IMR-90 (cell line): ENCODE measurements at regions not wholly inside any gene's neighbourhood (a gene's known extent, or its start where the extent isn't known, plus 50 kb on each side); places are given as distances from the start of the nearest gene placed in this dataset.

ENCODE experiments used
- ATAC-seq: fragments of 200-7000 bp; cut with Tn5 transposase; 2 replicates; pipeline ENCODE4 v1.9.1; 2020; ENCODE audit warnings: low read depth, mild to moderate bottlenecking, moderate library complexity
- BruUV-seq: library from RNA; stranded (reverse); fragments of 400-500 nt; replicated peaks from 2 replicates; lab custom pipeline; 2021; lab: Mats Ljungman, UMichigan
- CTCF ChIA-PET: fragments of 300-600 bp; formaldehyde crosslinking; extraction: SDS; loops from one replicate; lab custom pipeline; 2021; ENCODE audit warnings: antibody characterized with exemption; lab: Yijun Ruan, JAX
- POLR2A ChIA-PET: fragments of 300-600 bp; sonication (Branson Sonifier 250); formaldehyde crosslinking; loops from one replicate; lab custom pipeline; 2022; ENCODE audit warnings: antibody characterized with exemption; ENCODE audit not compliant: unreplicated experiment; lab: Charles Lee
- DNase-seq: peaks from one replicate; pipeline ENCODE4 v3.0.0; 2013
- H2AFZ ChIP-seq: replicated peaks from 2 replicates; pipeline ENCODE3; 2013; ENCODE audit warnings: low read length, mild to moderate bottlenecking; ENCODE audit not compliant: poor library complexity
- H2AK5ac ChIP-seq: 2 replicates; pipeline ENCODE4 v1.6.1; 2013; ENCODE audit warnings: low read depth, low read length, inconsistent platforms
- H2AK9ac ChIP-seq: replicated peaks from 2 replicates; pipeline ENCODE3; 2013; ENCODE audit warnings: mild to moderate bottlenecking, low read depth, low read length, moderate library complexity; ENCODE audit not compliant: poor library complexity
- H2BK120ac ChIP-seq: 2 replicates; pipeline ENCODE4 v1.6.1; 2013; ENCODE audit warnings: low read depth, low read length, inconsistent platforms
- H2BK15ac ChIP-seq: 3 replicates; pipeline ENCODE4 v1.6.1; 2013; ENCODE audit warnings: low read depth, low read length, inconsistent platforms
- H2BK20ac ChIP-seq: 2 replicates; pipeline ENCODE4 v1.6.1; 2013; ENCODE audit warnings: low read depth, mild to moderate bottlenecking, inconsistent platforms, low read length, moderate library complexity
- H2BK5ac ChIP-seq: 2 replicates; pipeline ENCODE4 v1.6.1; 2013; ENCODE audit warnings: mild to moderate bottlenecking, low read depth, low read length, inconsistent platforms; ENCODE audit not compliant: poor library complexity, severe bottlenecking
- H3K14ac ChIP-seq: replicated peaks from 2 replicates; pipeline ENCODE4 v1.6.1; 2013; ENCODE audit warnings: low read depth, low read length, inconsistent platforms
- H3K18ac ChIP-seq: 2 replicates; pipeline ENCODE4 v1.6.1; 2013; ENCODE audit warnings: low read depth, low read length, control low read depth
- H3K23ac ChIP-seq: 2 replicates; pipeline ENCODE4 v1.6.1; 2013; ENCODE audit warnings: low read depth, low read length, inconsistent platforms
- H3K27ac ChIP-seq: 2 replicates; pipeline ENCODE4 v1.5.1; 2013; ENCODE audit warnings: mild to moderate bottlenecking, control low read depth, low read length; ENCODE audit not compliant: insufficient read depth
- H3K27me3 ChIP-seq: 2 replicates; pipeline ENCODE4 v1.6.1; 2013; ENCODE audit warnings: low read length; ENCODE audit not compliant: control insufficient read depth, insufficient read depth
- H3K36me3 ChIP-seq: 2 replicates; pipeline ENCODE4 v1.6.1; 2013; ENCODE audit warnings: low read length, mixed read lengths; ENCODE audit not compliant: control insufficient read depth, insufficient read depth
- H3K4ac ChIP-seq: 2 replicates; pipeline ENCODE4 v1.6.1; 2013; ENCODE audit warnings: low read depth, low read length, inconsistent platforms
- H3K4me1 ChIP-seq: 2 replicates; pipeline ENCODE4 v1.6.1; 2013; ENCODE audit warnings: low read length, mixed read lengths; ENCODE audit not compliant: control insufficient read depth, insufficient read depth
- H3K4me2 ChIP-seq: 2 replicates; pipeline ENCODE4 v1.6.1; 2013; ENCODE audit warnings: low read depth, mild to moderate bottlenecking, control low read depth, low read length, moderate library complexity
- H3K4me3 ChIP-seq: 2 replicates; pipeline ENCODE4 v1.5.1; 2013; ENCODE audit warnings: low read depth, mild to moderate bottlenecking, control low read depth, low read length, moderate library complexity; ENCODE audit not compliant: insufficient read depth
- H3K56ac ChIP-seq: 2 replicates; pipeline ENCODE4 v1.6.1; 2013; ENCODE audit warnings: low read length, inconsistent platforms; ENCODE audit not compliant: insufficient read depth; ENCODE audit errors: extremely low read depth
- H3K79me1 ChIP-seq, 2 experiments: 2 replicates each; pipeline ENCODE4 v1.6.1; 2013; ENCODE audit warnings: low read length in 2 of 2, inconsistent platforms in 1 of 2, low read depth in 1 of 2
- H3K9ac ChIP-seq: 2 replicates; pipeline ENCODE4 v1.6.1; 2013; ENCODE audit warnings: low read depth, low read length, control low read depth
- H3K9me1 ChIP-seq: 2 replicates; pipeline ENCODE4 v1.6.1; 2013; ENCODE audit warnings: low read length, inconsistent platforms; ENCODE audit not compliant: insufficient read depth
- H3K9me3 ChIP-seq: 2 replicates; pipeline ENCODE4 v1.6.1; 2013; ENCODE audit warnings: low read length; ENCODE audit not compliant: control insufficient read depth, insufficient read depth
- H4K20me1 ChIP-seq: 2 replicates; pipeline ENCODE4 v1.6.1; 2013; ENCODE audit warnings: low read length, inconsistent platforms; ENCODE audit not compliant: insufficient read depth
- H4K5ac ChIP-seq: 2 replicates; pipeline ENCODE4 v1.6.1; 2013; ENCODE audit warnings: mild to moderate bottlenecking, low read depth, low read length, control low read depth
- H4K8ac ChIP-seq, 2 experiments: 2 replicates each; pipeline ENCODE4 v1.6.1; 2013; ENCODE audit warnings: low read depth in 2 of 2, low read length in 2 of 2, control low read depth in 1 of 2, inconsistent platforms in 1 of 2
- H4K91ac ChIP-seq: 2 replicates; pipeline ENCODE4 v1.6.1; 2013; ENCODE audit warnings: low read depth, low read length, inconsistent platforms; ENCODE audit not compliant: insufficient read depth
- BHLHE40 ChIP-seq: fragments of 150-350 bp; IDR thresholded peaks from 2 replicates; pipeline ENCODE4 v1.6.1; 2016; ENCODE audit warnings: mild to moderate bottlenecking, low read depth, low read length
- CHD1 ChIP-seq: IDR thresholded peaks from 2 replicates; pipeline ENCODE4 v1.6.1; 2012; ENCODE audit warnings: low read depth, low read length, improper control_type of control experiment
- MXI1 ChIP-seq: IDR thresholded peaks from 2 replicates; pipeline ENCODE4 v1.6.1; 2012; ENCODE audit warnings: low read depth, mild to moderate bottlenecking, low read length, moderate library complexity, borderline replicate concordance
- POLR2A ChIP-seq: IDR thresholded peaks from 2 replicates; pipeline ENCODE4 v1.6.1; 2012; ENCODE audit warnings: mild to moderate bottlenecking, low read depth, low read length
- SMC3 ChIP-seq: fragments of 150-350 bp; IDR thresholded peaks from 2 replicates; pipeline ENCODE4 v1.6.1; 2016; ENCODE audit warnings: low read depth, mild to moderate bottlenecking, antibody characterized with exemption, low read length, moderate library complexity
- WGBS, 2 experiments: methylation state at CpG; one replicate each; pipeline versions ENCODE4 v1.1.5 to v1.1.7; 2013; ENCODE audit warnings: missing lambda C conversion rate in 2 of 2; ENCODE audit not compliant: insufficient read length in 1 of 2; ENCODE audit errors: extremely low coverage in 2 of 2; 5-methylcytosine and 5-hydroxymethylcytosine counted together
- dilution Hi-C: fragments of 300-500 bp; cut with HindIII; formaldehyde crosslinking; loops from one replicate; pipeline ENCODE4 v1.14.3; 2018; ENCODE audit warnings: low sequenced_read_pairs; ENCODE audit not compliant: unreplicated experiment
- in situ Hi-C: fragments of 300-500 bp; cut with MboI; formaldehyde crosslinking; loops from 3 replicates; pipeline ENCODE4 v1.14.3; 2019; ENCODE audit warnings: low sequenced_read_pairs, inconsistent platforms, mixed read lengths
- intact Hi-C: fragments of 100-400 bp; cut with micrococcal nuclease; formaldehyde crosslinking; loops from 2 replicates; pipeline ENCODE4 v1.10.0; 2022

- Histone ChIP-seq H3K4me3 (no peak overlapping the region), H3K14ac (no peak overlapping the region), H3K23ac (no peak overlapping the region), H2BK5ac (no peak overlapping the region), H3K4me2 (no peak overlapping the region), H4K5ac (no peak overlapping the region), H3K27me3 (no peaks in the 10 kb centered on the region), H2AK9ac (no peak overlapping the region), H2BK20ac (no peak overlapping the region), H2BK120ac (no peak overlapping the region), H3K18ac (no peak overlapping the region), H2AFZ (no peak overlapping the region), H2BK15ac (no peak overlapping the region), H3K4ac (no peak overlapping the region), H3K27ac (no peak overlapping the region), H4K91ac (no peak overlapping the region), H3K9ac (no peak overlapping the region), H3K36me3 (no peaks in the 10 kb centered on the region), H4K8ac (no peak overlapping the region), H4K20me1 (no peaks in the 10 kb centered on the region), H3K4me1 (no peaks in the 10 kb centered on the region), H3K9me3 (no peaks in the 10 kb centered on the region), H3K9me1 (no peaks in the 10 kb centered on the region), H3K56ac (no peak overlapping the region), H2AK5ac (no peak overlapping the region), H3K79me1 (no peaks in the 10 kb centered on the region)
- WGBS, 2 experiments, result no CpG with 5 or more reads among the region's 1 CpG
- no peak for DNase-seq
- in situ Hi-C loops, result no loop called here
- dilution Hi-C loops, result no loop called here
- no peak for ATAC-seq
- ChIA-PET POLR2A (no interaction called here), CTCF (no interaction called here)
- intact Hi-C loops, result no loop called here
- TF ChIP-seq BHLHE40, result no peak
- no peak for TF ChIP-seq SMC3
- no peak for TF ChIP-seq CHD1
- no peak for TF ChIP-seq MXI1
- no peak for TF ChIP-seq POLR2A
- BruUV-seq, result no TSS peak
Observed at GRCh38 chr10:64070241-64070640, 549.0 kb downstream of the REEP3 start.
